NK-92 treated with Interleukin-12 subunit alpha and Interleukin-12 subunit beta, amount 100 ng/mL, for 24 hours (cell line): ENCODE measurements at regions not wholly inside any gene's neighbourhood (a gene's known extent, or its start where the extent isn't known, plus 50 kb on each side); places are given as distances from the start of the nearest gene placed in this dataset.
"Not testable (repeated sequence)": the region's sequence is repeated elsewhere in the genome, so short reads cannot be mapped to it uniquely, and the experiment has no call there.

Experiments
- DNase-seq: peaks from one replicate; lab custom pipeline; 2025; lab: John Stamatoyannopoulos, UW

DNA sequence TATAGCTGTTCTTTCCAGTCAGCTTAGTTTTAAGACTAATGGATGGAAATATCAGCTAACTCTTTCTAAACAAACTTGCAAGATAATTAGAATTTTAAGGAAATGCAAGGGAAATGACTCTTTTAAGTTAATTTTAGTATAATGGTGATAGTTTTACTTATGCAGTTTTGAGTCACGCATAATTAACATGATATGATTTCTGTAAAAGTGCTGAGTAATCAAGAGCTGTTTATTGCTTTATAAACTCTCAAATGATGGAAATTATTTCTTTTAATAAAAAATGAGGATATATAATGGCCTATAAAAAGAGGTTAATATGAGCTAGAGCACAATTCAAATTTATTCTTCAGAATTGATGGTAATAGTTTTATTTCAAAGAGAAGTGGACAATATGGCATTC lies 385.9 kb downstream of the GLUD2 start:
- no peak for DNase-seq

DNA sequence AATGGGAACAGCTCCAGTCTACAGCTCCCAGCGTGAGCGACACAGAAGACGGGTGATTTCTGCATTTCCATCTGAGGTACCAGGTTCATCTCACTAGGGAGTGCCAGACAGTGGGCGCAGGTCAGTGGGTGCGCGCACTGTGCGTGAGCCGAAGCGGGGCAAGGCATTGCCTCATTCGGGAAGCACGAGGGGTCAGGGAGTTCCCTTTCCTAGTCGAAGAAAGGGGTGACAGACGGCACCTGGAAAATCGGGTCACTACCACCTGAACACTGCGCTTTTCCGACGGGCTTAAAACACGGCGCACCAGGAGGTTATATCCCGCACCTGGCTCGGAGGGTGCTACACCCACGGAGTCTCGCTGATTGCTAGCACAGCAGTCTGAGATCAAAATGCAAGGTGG lies 390.3 kb downstream of the GLUD2 start:
- DNase-seq = not testable (repeated sequence)

DNA sequence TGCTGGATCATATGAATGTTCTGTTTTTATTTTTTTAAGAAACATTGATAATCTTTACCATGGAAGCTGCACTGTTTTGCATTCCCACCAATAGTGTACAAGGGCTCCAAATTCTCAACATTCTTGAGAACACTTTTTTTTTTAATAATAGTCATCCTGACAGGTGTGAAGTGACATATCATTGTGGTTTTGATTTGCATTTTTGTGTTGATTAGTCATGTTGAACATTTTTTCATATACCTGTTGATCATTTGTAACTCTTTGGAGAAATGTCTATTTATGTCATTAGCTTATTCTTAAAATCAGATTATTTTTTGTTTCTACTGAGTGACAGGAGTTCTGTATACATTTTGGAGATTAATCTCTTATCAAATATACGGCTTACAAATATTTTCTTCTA lies 408.5 kb downstream of the GLUD2 start:
- DNase-seq = no peak

DNA sequence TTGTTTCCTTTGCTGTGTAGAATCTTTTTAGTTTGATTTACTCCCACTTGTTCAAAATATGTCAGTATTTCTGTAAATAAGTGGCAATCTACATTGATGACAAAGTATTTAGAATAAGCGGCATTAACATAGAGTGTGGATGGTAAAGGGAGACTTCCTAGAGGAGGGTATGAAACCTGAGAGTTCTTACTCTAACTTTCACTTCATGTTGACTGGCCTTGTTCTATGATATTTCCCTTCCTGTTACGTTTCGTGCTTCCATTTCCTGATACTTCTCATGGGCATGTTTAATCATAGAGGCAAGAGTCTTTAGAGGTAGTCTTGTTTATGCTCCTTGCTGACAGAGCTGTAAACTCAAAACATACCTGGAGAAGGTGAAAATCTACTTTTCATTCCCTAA lies 408.9 kb downstream of the GLUD2 start:
- no peak for DNase-seq

DNA sequence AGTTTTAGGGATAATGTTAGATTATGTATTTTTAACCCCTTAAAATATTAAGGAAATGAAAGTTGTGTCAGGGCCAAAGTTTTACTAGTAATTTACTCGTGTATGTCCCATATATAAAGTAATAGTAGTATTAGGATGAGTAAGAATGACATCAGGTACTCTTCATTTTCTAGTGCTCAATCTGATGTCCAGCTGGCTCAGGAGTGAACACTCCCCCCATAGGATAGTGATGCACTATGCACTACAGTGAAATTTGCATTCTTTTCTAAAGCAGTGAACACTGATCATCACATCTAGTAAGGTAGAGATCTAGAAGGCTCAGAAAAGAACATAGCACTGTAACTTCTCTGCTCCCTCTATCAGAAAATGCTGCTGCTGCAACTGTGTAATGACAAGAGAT lies 409.7 kb downstream of the GLUD2 start:
- no peak for DNase-seq

DNA sequence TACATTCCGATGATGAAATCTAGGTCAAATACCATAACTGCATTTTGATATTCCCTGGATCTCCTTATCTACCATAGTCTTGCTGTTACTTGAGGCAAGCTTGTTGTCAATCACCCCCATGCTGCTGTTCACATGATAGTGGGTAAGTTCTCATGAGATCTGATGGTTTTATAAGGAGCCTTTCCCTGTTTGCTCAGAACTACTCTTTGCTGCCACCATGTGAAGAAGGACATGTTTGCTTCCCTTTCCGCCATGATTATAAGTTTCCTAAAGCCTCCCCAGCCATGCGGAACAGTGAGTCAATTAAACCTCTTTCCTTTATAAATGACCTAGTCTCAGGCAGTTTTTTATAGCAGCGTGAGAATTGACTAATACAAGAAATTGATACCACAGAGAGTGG lies 432.0 kb downstream of the GLUD2 start:
- no peak for DNase-seq

DNA sequence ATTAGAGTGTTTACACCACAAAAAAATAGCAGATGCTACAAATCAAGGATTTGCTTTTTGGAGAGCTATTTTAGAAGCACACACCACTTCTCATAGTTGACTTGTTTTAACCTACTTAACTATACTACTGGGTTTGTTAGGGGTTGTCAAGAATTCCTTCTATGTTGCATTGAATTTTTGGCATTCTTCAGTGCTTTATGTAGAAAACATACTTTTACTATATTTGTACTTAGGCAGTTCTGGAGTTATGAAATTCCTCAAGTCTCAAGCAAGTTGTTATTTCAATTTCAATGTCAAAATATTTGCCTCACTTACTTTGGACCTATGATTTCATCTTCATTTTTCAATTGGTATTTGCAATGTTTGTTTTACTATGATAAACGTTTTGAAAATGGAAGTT lies 449.6 kb downstream of the GLUD2 start:
- DNase-seq = no peak

DNA sequence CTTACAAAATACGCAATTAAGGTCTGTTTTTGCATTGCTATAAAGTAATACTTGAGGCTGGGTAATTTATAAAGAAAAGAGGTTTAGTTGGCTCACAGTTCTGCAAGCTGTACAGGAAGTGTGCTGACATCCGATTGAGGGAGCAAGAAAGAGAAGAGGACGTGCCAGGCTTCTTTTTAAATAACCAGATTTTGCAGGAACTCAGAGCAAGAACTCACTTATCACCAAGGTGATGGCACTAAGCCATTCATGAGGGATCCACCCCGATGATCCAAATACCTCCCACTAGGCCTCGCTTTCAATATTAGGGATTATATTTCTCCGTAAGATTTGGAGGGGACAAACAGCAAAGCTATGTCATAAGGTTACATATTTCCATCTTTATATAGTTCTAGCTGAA lies 456.7 kb downstream of the GLUD2 start:
- DNase-seq = no peak

DNA sequence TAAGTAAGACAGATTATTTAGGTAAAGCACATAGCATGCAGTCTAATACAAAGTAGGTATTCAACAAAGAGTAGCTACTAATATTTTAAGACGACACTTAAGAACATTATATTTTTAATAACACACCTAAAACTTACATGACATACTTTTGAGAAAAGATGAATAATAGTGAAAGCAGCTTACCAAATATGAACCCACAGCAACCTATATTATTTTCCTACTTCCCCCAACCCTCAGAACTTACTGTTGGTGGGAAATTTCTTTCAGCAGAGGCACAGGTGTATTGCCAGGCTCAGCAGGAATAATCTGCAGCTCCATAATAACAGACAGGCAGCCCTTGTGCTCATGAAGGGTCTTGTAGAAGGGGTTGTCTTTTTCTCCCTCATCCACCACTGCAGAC lies 498.9 kb downstream of the GLUD2 start:
- no peak for DNase-seq

DNA sequence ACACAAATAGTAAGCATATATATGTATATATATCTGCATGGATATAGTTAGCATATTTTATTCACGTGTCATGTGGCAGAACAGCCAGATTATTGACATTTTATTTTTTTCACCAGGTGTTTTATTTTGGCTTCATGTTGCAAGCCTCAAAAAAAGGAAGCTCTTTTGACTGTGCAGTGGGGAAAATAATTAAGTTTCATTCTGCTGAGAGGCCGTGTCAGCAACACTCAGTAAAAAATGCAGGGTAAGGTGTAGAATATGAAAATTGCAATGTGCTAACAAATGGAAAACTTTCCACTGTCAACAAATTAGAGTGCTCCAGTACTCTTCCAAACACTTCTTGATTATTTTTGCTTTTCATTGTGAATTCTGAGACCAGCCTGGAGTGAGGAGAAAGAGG lies 511.5 kb downstream of the GLUD2 start:
- DNase-seq = no peak

DNA sequence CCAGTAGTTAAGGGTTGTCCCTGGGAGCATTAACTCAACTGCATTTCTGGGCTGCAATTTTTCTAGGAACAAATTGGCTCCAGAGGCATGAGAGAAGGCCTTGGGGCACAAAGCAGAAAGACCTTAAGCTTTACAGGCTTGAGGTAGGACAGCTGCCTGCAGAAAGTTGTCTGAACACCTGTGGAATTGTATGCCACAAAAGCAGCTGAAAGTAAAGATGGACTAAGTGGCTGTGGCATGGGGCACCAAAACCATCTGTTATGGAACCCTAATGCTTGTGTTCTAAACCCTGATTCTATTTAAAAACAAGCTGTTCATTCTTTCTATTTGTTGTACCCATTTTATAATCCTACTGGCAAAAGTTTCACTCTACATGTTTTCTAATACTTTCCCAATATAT lies 515.2 kb downstream of the GLUD2 start:
- DNase-seq = no peak

DNA sequence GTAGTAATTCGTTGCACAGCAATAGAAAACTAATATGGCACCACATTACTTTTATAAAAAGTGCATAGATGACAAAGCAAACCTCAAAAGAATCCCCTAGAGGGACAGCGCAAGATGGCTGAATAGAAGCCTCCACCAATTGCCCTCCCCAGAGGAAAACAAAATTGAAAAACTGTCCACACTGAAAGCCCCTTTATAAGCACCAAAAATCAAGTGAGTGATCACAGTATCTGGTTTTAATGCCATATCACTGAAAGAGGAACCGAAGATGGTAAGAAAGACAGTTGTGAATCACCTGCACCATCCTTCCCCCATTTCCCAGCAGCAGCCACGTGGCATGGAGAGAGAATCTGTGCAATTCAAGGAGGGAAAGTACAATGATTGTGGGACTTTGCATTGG lies 522.2 kb downstream of the GLUD2 start:
- no peak for DNase-seq

DNA sequence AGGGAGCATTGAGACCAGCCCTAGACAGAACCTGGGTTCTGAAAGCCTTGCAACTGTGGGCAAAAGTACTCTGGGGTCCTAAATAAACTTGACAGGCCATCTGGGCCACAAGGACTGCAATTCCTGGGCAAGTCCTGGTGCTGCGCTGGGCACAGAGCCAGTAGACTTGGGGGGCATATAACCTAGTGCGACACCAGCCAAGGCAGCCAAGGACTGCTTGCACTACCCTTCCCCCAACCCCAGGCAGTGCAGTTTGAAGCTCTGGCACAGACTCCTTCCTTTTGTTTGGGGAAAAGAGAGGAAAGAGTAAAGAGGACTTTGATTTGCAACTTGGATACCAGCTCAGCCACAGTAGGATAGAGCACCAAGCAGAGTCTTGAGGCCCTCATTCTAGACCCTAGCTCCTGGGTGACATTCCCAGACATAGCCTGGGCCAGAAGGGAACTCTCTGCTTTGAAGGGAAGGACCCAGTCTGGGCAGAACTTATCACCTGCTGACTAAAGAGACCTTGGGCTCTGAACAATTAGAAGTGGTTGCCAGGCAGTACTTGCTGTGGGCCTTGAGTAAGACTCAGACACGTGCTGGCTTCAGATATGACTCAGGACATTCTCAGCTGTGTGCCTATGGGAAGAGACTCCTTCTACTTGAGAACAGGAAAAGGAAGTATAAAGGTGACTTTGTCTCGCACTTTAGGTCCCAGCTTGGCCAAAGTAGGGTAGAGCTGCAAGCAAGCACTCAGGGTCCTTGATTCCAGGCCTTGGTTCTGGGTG lies 522.8 kb downstream of the GLUD2 start:
- no peak for DNase-seq

DNA sequence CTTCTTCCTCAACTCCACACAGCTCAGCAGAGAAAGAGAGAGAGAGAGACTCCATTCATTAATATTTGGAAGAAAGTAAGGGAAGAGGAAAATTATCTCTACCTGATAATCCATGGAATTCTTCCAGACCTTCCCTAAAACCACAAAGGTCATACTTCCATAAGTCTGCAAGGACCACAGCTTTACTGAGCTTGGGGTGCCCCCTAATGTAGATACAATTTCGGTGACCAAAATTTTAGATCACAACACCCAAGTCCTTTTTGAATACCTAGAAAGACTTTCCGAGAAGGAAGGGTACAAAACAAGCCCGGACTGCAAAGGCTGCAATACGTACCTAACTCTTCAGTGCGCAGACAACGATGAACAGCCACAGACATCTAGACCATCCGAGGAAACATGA lies 523.9 kb downstream of the GLUD2 start:
- DNase-seq = no peak

DNA sequence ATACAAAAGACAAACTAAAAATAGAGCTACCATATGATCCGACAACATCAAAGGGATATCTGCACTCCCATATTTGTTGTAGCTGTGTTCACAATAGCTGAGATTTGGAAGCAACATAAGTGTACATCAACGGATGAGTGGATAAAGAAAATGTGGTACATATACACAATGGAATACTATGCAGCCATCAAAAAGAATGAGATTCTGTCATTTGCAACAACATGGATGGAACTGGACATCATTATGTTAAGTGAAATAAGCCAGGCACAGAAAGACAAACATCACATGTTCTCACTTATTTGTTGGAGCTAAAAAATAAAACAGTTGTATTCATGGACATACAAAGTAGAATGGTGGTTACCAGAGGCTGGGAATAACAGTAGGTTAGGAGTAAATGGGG lies 527.0 kb downstream of the GLUD2 start:
- not testable (repeated sequence) for DNase-seq

DNA sequence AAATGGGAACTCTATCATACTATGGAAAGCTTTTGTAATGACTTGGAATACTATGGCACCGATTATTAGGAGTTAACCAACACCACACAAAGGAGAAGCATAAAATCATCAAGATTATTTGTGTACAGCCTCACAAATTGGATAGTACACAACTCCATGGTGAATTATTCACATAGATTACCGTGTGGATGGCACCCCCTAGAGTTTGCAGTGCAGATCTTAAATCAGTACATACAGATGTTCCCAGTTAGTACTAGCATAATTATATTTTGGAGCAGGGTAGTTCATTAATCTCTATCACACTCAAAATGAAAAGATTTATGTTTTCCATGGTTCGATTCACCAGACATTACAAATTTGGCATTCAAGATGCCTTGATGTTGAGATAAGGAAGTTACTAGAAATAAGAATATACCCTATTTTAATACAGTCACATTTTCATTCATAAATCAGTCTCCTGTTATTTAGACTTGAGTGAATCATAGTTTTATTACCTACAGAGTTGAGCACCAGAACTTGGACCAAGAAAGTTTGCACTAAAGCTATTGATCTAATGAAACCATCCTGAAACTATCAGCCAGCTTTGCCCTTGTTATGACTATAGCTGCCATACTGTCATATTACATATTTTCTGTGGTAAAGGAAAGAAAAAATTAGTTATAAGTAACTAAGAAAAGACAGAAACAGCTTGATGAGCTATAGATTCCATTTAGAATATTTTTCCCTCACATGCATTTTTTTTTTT lies 531.8 kb downstream of the GLUD2 start:
- DNase-seq = no peak

DNA sequence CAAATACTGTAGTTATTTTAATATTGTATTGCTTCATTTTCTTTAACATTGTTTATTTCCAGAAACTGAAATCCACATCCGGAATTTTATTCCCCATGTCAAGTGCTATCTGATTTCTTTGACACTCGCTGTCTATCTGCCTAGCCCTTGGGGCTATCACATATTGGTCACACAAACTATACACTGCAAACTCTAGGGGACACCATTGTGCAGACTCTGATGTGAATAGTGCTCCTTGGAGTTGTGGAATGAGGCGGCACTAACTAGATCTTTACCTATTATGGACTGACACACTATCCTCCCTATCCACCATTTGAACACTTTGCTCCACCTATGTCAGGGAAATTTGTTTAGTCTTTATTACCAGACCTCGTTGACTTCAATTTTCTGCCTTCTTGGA lies 534.5 kb downstream of the GLUD2 start:
- no peak for DNase-seq

DNA sequence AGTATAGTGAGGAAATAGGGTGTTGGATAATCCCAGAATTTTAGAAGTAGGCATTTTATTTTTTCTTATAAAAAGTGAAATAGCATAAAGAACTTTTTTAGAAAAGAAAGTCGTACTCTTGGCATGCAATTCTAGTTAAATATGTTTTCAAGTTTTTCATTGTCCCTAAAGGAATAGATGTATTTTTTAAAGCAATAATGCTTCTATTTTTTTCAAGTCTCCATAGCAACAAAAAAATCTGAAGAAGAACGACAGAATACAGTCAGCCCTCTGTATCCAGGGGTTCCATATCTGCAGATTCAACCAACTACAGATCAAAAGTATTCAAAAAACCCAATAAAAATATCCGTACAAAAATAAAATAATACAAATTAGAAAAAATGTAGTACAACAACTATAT lies 538.2 kb downstream of the GLUD2 start:
- no peak for DNase-seq

DNA sequence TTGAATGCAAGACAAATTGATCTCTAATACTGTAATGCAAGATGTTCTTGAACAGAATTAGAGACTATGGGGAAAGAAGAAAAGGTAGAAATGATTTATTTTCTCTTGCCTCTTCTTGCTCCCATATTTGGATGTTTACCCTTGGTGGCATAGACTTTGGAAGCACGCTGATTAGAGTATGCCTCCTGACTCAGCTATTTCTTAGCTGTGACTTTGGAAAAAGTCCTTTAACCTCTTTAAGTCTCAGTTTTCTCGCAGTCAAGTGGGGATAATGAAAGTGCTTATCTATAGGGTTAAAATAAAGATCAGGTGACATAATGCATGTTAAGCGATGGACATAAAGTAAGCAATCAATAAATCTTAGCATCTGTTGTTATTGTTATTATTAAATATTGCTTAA lies 545.5 kb downstream of the GLUD2 start:
- DNase-seq = no peak

DNA sequence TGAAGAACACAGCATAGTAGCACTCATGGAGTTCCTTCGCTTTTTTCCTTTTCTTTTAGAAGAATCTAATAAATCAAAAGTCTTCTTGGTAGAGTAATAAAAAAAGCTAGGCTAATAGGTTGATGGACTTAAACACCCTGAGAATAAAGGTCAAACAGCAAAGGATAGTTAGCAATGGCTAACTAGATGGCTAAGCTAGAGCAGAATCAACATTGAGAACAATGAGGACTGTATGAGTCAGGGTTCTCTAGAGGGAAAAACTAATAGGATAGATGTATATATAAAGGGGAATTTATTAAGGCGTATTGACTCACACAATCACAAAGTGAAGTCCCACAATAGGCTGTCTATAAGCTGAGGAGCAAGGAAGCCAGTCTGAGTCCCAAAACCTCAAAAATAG lies 550.9 kb downstream of the GLUD2 start:
- no peak for DNase-seq

DNA sequence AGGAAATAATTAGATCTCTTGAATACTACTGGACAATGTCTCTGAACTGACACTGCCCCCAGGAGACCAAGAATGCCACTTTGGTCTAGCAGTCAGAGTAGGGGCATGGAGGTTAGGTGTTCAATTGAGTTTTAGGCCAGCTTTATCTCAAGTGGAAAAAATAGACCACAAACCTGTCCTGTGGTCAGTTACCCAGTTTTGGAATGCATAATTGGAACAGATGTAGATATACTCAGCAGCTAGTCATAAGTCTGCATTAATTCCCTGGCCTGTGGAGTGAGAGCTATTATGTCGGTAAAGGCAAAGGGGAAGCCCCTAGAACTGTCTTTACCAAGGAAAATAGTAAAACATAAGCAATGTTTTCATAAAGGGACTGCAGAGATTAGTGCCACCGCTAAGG lies 587.7 kb downstream of the GLUD2 start:
- no peak for DNase-seq

DNA sequence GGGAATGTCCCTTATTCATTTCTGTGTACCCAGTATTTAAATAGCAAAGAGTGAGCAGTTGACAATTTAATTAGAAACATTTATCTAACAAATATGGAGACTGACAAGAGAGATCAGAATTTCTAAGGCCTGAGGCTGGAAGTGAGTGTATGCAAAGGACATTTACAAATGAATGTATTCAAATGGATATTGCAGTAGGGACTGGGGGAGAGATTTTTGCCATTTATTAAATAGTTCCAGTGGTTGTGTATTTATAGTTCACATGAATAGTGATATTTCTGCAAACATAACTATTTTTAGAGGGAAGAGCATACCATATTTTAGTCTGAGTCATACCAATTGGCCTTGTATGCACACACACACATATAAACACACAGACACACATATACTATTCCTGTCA lies 592.4 kb downstream of the GLUD2 start:
- DNase-seq = no peak

DNA sequence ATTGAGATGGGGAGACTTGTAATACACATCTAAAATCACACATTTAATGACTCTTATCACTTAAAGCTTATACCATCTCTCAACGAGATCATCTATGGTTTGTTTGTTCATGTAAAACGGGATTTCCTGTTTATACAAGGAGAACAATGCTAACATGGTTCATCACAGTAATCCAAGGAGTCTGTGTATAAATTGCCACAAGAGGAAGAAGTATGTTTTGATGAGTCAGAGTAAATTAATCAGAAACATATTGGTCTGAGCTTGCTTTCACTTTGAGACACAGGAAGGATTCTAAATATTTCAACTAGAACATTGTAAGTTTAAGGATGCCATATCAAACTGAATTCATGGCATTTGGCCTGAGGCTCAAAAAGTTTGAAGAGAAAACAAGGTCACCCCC lies 594.1 kb downstream of the GLUD2 start:
- no peak for DNase-seq

DNA sequence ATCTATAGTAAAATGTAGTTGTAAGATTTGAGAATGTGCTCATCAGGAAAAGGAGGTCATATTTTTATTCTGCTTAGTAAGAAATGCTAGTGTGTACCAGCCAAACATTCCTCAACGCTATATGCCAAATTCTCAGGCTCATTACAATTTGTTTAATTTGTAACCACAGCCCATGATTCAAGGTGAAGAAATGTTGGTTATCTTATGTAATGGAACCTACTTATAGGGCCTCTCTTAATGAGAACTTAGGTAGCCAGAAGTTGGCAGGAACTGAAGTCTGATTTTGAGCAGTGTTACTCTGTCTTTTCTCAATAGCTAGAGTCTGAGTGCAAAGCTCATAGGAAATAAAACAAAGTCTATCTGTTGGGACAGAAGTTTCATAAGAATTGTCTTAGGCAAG lies 595.0 kb downstream of the GLUD2 start:
- no peak for DNase-seq
